Thyroid gland (tissue), 4 donors: ENCODE measurements at regions not wholly inside any gene's neighbourhood (a gene's known extent, or its start where the extent isn't known, plus 50 kb on each side); places are given as distances from the start of the nearest gene placed in this dataset.

Experiments used
- POLR2A ChIP-seq, 2 donors: fragments of 450-650 bp; IDR thresholded peaks; one replicate each; pipeline ENCODE4 v1.6.1; 2017; ENCODE audit warnings: antibody characterized with exemption in 2 of 2, mild to moderate bottlenecking in 2 of 2, moderate library complexity in 1 of 2
- TF ChIP-seq, protein P1 (sequence below), 6 experiments: fragments of 200-600 bp in 3 of 6; fragments of 450-650 bp in 3 of 6; sonication (generic) in 3 of 6; IDR thresholded peaks; one replicate each; pipeline ENCODE4 v1.5.1; 2016 to 2019; ENCODE audit warnings: antibody characterized with exemption in 6 of 6, mild to moderate bottlenecking in 2 of 6, inconsistent platforms in 1 of 6, moderate library complexity in 1 of 6

DNA sequence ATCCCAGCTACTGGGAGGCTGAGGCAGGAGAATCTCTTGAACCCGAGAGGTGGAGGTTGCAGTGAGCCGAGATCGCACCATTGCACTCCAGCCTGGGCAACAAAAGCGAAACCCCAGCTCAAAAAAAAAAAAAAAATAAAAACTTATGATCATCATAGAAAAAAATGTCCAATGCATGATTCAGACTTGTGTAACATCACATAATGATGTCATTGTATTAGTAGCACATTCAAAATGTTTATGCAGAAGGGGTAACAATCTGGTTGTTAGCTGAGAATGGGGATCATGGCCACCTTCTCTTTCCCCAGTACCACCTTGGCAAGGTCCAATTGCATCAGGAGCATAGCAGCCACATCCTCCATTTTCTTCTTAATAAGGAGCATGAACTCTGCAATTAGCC is 137.6 kb upstream of the MARCKS start:
- TF ChIP-seq, protein P1, sequence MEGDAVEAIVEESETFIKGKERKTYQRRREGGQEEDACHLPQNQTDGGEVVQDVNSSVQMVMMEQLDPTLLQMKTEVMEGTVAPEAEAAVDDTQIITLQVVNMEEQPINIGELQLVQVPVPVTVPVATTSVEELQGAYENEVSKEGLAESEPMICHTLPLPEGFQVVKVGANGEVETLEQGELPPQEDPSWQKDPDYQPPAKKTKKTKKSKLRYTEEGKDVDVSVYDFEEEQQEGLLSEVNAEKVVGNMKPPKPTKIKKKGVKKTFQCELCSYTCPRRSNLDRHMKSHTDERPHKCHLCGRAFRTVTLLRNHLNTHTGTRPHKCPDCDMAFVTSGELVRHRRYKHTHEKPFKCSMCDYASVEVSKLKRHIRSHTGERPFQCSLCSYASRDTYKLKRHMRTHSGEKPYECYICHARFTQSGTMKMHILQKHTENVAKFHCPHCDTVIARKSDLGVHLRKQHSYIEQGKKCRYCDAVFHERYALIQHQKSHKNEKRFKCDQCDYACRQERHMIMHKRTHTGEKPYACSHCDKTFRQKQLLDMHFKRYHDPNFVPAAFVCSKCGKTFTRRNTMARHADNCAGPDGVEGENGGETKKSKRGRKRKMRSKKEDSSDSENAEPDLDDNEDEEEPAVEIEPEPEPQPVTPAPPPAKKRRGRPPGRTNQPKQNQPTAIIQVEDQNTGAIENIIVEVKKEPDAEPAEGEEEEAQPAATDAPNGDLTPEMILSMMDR (IDR thresholded peaks at IDR 0.05) = no peak
- no peak for TF ChIP-seq POLR2A (IDR thresholded peaks at IDR 0.05)
